Endothelial cell of umbilical vein (primary cell): ENCODE measurements at regions not wholly inside any gene's neighbourhood (a gene's known extent, or its start where the extent isn't known, plus 50 kb on each side); places are given as distances from the start of the nearest gene placed in this dataset.

ENCODE experiments used
- BruUV-seq: library from RNA; stranded (reverse); fragments of 400-500 nt; replicated peaks from 2 replicates; lab custom pipeline; 2021; lab: Mats Ljungman, UMichigan
- CTCF ChIA-PET: fragments of 300-600, 350-600 bp; sonication (Branson Sonifier 250); formaldehyde crosslinking; loops from one replicate; lab custom pipeline; 2021; ENCODE audit warnings: antibody characterized with exemption, inconsistent platforms; lab: Charles Lee
- POLR2A ChIA-PET: fragments of 300-600, 350-600 bp; sonication (Branson Sonifier 250); formaldehyde crosslinking; loops from one replicate; lab custom pipeline; 2021; ENCODE audit warnings: antibody characterized with exemption, inconsistent platforms; lab: Charles Lee
- DNase-seq: peaks from one replicate; pipeline ENCODE4 v3.0.0-alpha.2; 2011; ENCODE audit warnings: low read depth, low spot score
- FAIRE-seq: peaks from 2 replicates; lab custom pipeline; 2011; peaks lifted over from hg19 to GRCh38; lab: Jason Lieb, UNC
- H2AFZ ChIP-seq: 2 replicates; pipeline ENCODE4 v1.6.0; 2012; ENCODE audit warnings: low read depth, low read length, control low read depth, inconsistent platforms
- H3K27ac ChIP-seq: 2 replicates; pipeline ENCODE4 v1.5.1; 2011; ENCODE audit warnings: low read depth, mild to moderate bottlenecking, control low read depth, low read length, moderate library complexity; ENCODE audit not compliant: insufficient read depth
- H3K27me3 ChIP-seq, 2 experiments: 2 replicates each; pipeline versions ENCODE4 v1.6.0 to v1.6.1; 2011; ENCODE audit warnings: low read length in 2 of 2, mixed read lengths in 1 of 2; ENCODE audit not compliant: control insufficient read depth in 2 of 2, insufficient read depth in 2 of 2
- H3K36me3 ChIP-seq, 2 experiments: 2 replicates in 1 of 2; 3 replicates in 1 of 2; pipeline ENCODE4 v1.5.1; 2011; ENCODE audit warnings: low read length in 2 of 2, mild to moderate bottlenecking in 1 of 2, moderate library complexity in 1 of 2; ENCODE audit not compliant: control insufficient read depth in 2 of 2, insufficient read depth in 2 of 2; ENCODE audit errors: extremely low read depth in 1 of 2
- H3K4me1 ChIP-seq: 3 replicates; pipeline ENCODE4 v1.5.1; 2011; ENCODE audit warnings: mild to moderate bottlenecking, low read length; ENCODE audit not compliant: control insufficient read depth, insufficient read depth; ENCODE audit errors: extremely low read depth
- H3K4me2 ChIP-seq: 2 replicates; pipeline ENCODE4 v1.6.1; 2011; ENCODE audit warnings: low read length, control low read depth, mixed read lengths; ENCODE audit not compliant: insufficient read depth
- H3K4me3 ChIP-seq, 3 experiments: fragments of 200-600 bp in 1 of 3; sonication (generic), shearing (Covaris generic) in 1 of 3; replicated peaks in 1 of 3; 2 replicates each; pipeline ENCODE4 v1.5.1; 2011 to 2016; ENCODE audit warnings: control low read depth in 3 of 3, low read length in 3 of 3, mild to moderate bottlenecking in 2 of 3, inconsistent platforms in 1 of 3, low read depth in 1 of 3, moderate library complexity in 1 of 3; ENCODE audit not compliant: insufficient read depth in 1 of 3
- H3K79me2 ChIP-seq: 2 replicates; pipeline ENCODE4 v1.6.0; 2012; ENCODE audit warnings: low read length, inconsistent platforms; ENCODE audit not compliant: control insufficient read depth, insufficient read depth
- H3K9ac ChIP-seq: replicated peaks from 2 replicates; pipeline ENCODE3; 2011; ENCODE audit warnings: low read length, control low read depth; ENCODE audit not compliant: insufficient read depth; ENCODE audit errors: extremely low read depth
- H3K9me1 ChIP-seq: replicated peaks from 3 replicates; pipeline ENCODE4 v1.6.0; 2011; ENCODE audit warnings: mild to moderate bottlenecking, low read length; ENCODE audit not compliant: control insufficient read depth, insufficient read depth; ENCODE audit errors: extremely low read depth
- H3K9me3 ChIP-seq: replicated peaks from 2 replicates; pipeline ENCODE4 v1.5.1; 2012; ENCODE audit warnings: low read length, inconsistent platforms; ENCODE audit not compliant: control insufficient read depth, insufficient read depth
- H4K20me1 ChIP-seq: replicated peaks from 2 replicates; pipeline ENCODE3; 2011; ENCODE audit warnings: mild to moderate bottlenecking, low read length; ENCODE audit not compliant: control insufficient read depth, insufficient read depth; ENCODE audit errors: extremely low read depth
- FOS ChIP-seq: IDR thresholded peaks from 2 replicates; pipeline ENCODE4 v1.6.1; 2011; ENCODE audit warnings: mild to moderate bottlenecking, low read length, moderate library complexity, borderline replicate concordance; ENCODE audit not compliant: insufficient read depth
- GATA2 ChIP-seq: IDR thresholded peaks from 2 replicates; pipeline ENCODE4 v1.7.0; 2011; ENCODE audit warnings: low read depth, mild to moderate bottlenecking, moderate library complexity, mixed read lengths, low read length; ENCODE audit not compliant: insufficient read length, insufficient read depth
- JUN ChIP-seq: IDR thresholded peaks from 2 replicates; pipeline ENCODE4 v1.6.1; 2011; ENCODE audit warnings: borderline replicate concordance, low read depth; ENCODE audit not compliant: insufficient read length, insufficient read depth
- MAX ChIP-seq: IDR thresholded peaks from 2 replicates; pipeline ENCODE4 v1.6.1; 2011; ENCODE audit not compliant: insufficient read depth, insufficient read length
- MYC ChIP-seq: IDR thresholded peaks from one replicate; pipeline ENCODE4 v1.6.1; 2011; ENCODE audit warnings: mild to moderate bottlenecking, low read depth, low read length
- POLR2A ChIP-seq: IDR thresholded peaks from 2 replicates; pipeline ENCODE4 v1.6.1; 2012; ENCODE audit warnings: low read depth, mild to moderate bottlenecking, control low read depth, low read length
- POLR2AphosphoS5 ChIP-seq: IDR thresholded peaks from 2 replicates; pipeline ENCODE4 v1.6.1; 2012; ENCODE audit warnings: low read depth, mild to moderate bottlenecking, control low read depth, low read length, moderate library complexity; ENCODE audit not compliant: insufficient read depth
- dilution Hi-C: fragments of 300-500 bp; cut with MboI; formaldehyde crosslinking; loops from one replicate; pipeline ENCODE4 v1.15.0; 2019; ENCODE audit warnings: low sequenced_read_pairs; ENCODE audit not compliant: extremely low pct_ligation_motif_present
- intact Hi-C: fragments of 100-400 bp; cut with micrococcal nuclease; formaldehyde crosslinking; loops from one replicate; pipeline ENCODE4 v1.10.0; 2022

GRCh38 chr9:135219676-135220600 lies 132.5 kb downstream of the OLFM1 start:
- no peaks in the 10 kb centered on the region for H3K27me3 ChIP-seq
- H2AFZ ChIP-seq = no peak overlapping the region
- FAIRE-seq (no peak), DNase-seq (no peak)
- H3K9me3 ChIP-seq = no peaks in the 10 kb centered on the region
- BruUV-seq = no TSS peak
- no peaks in the 10 kb centered on the region for H3K36me3 ChIP-seq
- CTCF ChIA-PET = no interaction called here
- no peak overlapping the region for H3K4me3 ChIP-seq
- no peaks in the 10 kb centered on the region for H4K20me1 ChIP-seq
- H3K79me2 ChIP-seq = no peaks in the 10 kb centered on the region
- no peak overlapping the region for H3K4me2 ChIP-seq
- H3K9me1 ChIP-seq = no peaks in the 10 kb centered on the region
- no peak overlapping the region for H3K27ac ChIP-seq
- no peak overlapping the region for H3K9ac ChIP-seq
- POLR2A ChIA-PET = no interaction called here
- H3K4me1 ChIP-seq = no peaks in the 10 kb centered on the region
- TF ChIP-seq MYC (no peak), POLR2A (no peak), MAX (no peak), GATA2 (no peak), FOS (no peak), JUN (no peak), POLR2AphosphoS5 (no peak)
- dilution Hi-C loops (no loop called here), intact Hi-C loops (no loop called here)
